ENCODE measurements at regions not wholly inside any gene's neighbourhood (a gene's known extent, or its start where the extent isn't known, plus 50 kb on each side); places are given as distances from the start of the nearest gene placed in this dataset.

DNA sequence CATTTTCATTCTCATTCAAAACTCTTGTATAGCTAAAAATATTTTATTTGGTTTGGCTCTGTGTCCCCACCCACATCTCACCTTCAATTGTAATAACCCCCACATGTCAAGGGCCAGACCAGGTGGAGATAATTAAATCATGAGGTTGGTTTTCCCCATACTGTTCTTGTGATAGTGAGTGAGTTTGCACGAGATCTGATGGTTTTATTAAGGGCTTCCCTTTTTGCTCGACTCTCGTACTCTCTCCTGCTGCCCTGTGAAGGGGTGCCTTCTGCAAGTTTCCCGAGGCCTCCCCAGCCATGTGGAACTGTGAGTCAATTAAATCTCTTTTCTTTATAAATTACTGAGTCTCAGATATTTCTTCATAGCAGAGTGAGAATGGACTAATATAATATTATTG lies 768.0 kb downstream of the STIM2 start:
- TF ChIP-seq, protein P1, sequence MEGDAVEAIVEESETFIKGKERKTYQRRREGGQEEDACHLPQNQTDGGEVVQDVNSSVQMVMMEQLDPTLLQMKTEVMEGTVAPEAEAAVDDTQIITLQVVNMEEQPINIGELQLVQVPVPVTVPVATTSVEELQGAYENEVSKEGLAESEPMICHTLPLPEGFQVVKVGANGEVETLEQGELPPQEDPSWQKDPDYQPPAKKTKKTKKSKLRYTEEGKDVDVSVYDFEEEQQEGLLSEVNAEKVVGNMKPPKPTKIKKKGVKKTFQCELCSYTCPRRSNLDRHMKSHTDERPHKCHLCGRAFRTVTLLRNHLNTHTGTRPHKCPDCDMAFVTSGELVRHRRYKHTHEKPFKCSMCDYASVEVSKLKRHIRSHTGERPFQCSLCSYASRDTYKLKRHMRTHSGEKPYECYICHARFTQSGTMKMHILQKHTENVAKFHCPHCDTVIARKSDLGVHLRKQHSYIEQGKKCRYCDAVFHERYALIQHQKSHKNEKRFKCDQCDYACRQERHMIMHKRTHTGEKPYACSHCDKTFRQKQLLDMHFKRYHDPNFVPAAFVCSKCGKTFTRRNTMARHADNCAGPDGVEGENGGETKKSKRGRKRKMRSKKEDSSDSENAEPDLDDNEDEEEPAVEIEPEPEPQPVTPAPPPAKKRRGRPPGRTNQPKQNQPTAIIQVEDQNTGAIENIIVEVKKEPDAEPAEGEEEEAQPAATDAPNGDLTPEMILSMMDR (IDR thresholded peaks at IDR 0.05; ENCODE audit: insufficient read depth, low read length), result no peak
- TF ChIP-seq, protein P2, sequence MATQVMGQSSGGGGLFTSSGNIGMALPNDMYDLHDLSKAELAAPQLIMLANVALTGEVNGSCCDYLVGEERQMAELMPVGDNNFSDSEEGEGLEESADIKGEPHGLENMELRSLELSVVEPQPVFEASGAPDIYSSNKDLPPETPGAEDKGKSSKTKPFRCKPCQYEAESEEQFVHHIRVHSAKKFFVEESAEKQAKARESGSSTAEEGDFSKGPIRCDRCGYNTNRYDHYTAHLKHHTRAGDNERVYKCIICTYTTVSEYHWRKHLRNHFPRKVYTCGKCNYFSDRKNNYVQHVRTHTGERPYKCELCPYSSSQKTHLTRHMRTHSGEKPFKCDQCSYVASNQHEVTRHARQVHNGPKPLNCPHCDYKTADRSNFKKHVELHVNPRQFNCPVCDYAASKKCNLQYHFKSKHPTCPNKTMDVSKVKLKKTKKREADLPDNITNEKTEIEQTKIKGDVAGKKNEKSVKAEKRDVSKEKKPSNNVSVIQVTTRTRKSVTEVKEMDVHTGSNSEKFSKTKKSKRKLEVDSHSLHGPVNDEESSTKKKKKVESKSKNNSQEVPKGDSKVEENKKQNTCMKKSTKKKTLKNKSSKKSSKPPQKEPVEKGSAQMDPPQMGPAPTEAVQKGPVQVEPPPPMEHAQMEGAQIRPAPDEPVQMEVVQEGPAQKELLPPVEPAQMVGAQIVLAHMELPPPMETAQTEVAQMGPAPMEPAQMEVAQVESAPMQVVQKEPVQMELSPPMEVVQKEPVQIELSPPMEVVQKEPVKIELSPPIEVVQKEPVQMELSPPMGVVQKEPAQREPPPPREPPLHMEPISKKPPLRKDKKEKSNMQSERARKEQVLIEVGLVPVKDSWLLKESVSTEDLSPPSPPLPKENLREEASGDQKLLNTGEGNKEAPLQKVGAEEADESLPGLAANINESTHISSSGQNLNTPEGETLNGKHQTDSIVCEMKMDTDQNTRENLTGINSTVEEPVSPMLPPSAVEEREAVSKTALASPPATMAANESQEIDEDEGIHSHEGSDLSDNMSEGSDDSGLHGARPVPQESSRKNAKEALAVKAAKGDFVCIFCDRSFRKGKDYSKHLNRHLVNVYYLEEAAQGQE (IDR thresholded peaks at IDR 0.05; ENCODE audit: insufficient replicate concordance, low read depth), result no peak
- no peak for TF ChIP-seq POLR2AphosphoS5 (IDR thresholded peaks at IDR 0.05; ENCODE audit: low read depth)

All from HL-60 (cell line).